NB4 (cell line): ENCODE measurements at regions not wholly inside any gene's neighbourhood (a gene's known extent, or its start where the extent isn't known, plus 50 kb on each side); places are given as distances from the start of the nearest gene placed in this dataset.

ENCODE experiments used
- CTCF ChIP-seq: IDR thresholded peaks from one replicate; pipeline ENCODE4 v1.5.1; 2012; ENCODE audit warnings: low read depth, low read length
- POLR2A ChIP-seq: IDR thresholded peaks from 2 replicates; pipeline ENCODE4 v1.6.1; 2011; ENCODE audit warnings: mild to moderate bottlenecking; ENCODE audit not compliant: insufficient read length; ENCODE audit errors: extremely low read depth

DNA sequence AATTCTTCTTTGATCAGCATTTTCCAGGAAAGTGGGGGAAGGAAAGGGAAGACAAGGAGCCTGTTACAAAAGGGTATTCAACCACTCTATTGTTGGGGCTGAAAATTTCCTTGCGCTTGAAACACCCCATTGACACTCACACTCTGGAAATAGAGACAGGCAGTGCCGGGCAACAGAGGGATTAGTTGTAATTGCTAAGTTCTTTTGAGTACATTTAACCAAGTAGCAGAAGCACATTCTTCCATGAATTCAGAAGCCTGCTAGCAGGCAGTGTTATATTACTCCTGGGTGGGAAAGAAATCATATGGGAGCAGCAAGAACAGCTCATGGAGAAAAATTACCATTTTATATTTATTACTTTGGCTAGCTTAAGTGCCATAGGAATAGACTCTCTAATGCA, 745.5 kb downstream of the C6orf118 start:
- TF ChIP-seq CTCF (no peak), POLR2A (no peak)
